Kidney epithelial cell (primary cell): ENCODE measurements at regions not wholly inside any gene's neighbourhood (a gene's known extent, or its start where the extent isn't known, plus 50 kb on each side); places are given as distances from the start of the nearest gene placed in this dataset.
"Not testable (repeated sequence)": the region's sequence is repeated elsewhere in the genome, so short reads cannot be mapped to it uniquely, and the experiment has no call there.

Experiments
- DNase-seq: peaks from one replicate; pipeline ENCODE4 v3.0.0-alpha.2; 2010; ENCODE audit warnings: low read depth
- H3K27me3 ChIP-seq: 2 replicates; pipeline ENCODE4 v1.6.0; 2011; ENCODE audit warnings: low read length; ENCODE audit not compliant: control insufficient read depth, insufficient read depth
- H3K36me3 ChIP-seq: 2 replicates; pipeline ENCODE4 v1.5.1; 2011; ENCODE audit warnings: low read length; ENCODE audit not compliant: control insufficient read depth, insufficient read depth
- H3K4me3 ChIP-seq: 2 replicates; pipeline ENCODE4 v1.5.1; 2011; ENCODE audit warnings: low read depth, mild to moderate bottlenecking, control low read depth, low read length
- TF ChIP-seq, protein P1 (sequence below): IDR thresholded peaks from 2 replicates; pipeline ENCODE4 v1.5.1; 2011; ENCODE audit warnings: mild to moderate bottlenecking, moderate library complexity, low read length, control low read depth, inconsistent platforms; ENCODE audit not compliant: insufficient read depth, poor library complexity, severe bottlenecking

DNA sequence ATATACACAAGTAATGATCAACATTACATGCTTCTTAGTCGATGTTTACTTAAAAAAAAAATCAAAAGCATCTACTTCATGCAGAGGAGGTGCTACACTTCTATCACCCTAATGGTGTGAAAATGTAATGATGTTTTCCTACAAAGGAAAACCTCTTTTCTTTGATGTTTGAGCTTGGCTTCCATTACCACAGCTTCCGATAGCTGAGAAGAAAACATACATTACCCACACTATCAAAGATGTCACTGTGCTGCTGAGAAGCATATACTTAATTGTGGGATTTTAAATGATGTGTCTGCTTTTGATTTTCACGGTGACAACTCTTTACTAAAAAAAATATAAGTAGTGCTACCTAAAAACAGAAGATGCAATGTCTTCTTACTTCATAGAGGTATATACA, 200.2 kb upstream of the PHF14 start:
- TF ChIP-seq, protein P1, sequence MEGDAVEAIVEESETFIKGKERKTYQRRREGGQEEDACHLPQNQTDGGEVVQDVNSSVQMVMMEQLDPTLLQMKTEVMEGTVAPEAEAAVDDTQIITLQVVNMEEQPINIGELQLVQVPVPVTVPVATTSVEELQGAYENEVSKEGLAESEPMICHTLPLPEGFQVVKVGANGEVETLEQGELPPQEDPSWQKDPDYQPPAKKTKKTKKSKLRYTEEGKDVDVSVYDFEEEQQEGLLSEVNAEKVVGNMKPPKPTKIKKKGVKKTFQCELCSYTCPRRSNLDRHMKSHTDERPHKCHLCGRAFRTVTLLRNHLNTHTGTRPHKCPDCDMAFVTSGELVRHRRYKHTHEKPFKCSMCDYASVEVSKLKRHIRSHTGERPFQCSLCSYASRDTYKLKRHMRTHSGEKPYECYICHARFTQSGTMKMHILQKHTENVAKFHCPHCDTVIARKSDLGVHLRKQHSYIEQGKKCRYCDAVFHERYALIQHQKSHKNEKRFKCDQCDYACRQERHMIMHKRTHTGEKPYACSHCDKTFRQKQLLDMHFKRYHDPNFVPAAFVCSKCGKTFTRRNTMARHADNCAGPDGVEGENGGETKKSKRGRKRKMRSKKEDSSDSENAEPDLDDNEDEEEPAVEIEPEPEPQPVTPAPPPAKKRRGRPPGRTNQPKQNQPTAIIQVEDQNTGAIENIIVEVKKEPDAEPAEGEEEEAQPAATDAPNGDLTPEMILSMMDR = no peak
- no peak for DNase-seq
- H3K27me3 ChIP-seq = no peaks in the 10 kb centered on the region
- no peaks in the 10 kb centered on the region for H3K36me3 ChIP-seq
- H3K4me3 ChIP-seq = no peak overlapping the region

DNA sequence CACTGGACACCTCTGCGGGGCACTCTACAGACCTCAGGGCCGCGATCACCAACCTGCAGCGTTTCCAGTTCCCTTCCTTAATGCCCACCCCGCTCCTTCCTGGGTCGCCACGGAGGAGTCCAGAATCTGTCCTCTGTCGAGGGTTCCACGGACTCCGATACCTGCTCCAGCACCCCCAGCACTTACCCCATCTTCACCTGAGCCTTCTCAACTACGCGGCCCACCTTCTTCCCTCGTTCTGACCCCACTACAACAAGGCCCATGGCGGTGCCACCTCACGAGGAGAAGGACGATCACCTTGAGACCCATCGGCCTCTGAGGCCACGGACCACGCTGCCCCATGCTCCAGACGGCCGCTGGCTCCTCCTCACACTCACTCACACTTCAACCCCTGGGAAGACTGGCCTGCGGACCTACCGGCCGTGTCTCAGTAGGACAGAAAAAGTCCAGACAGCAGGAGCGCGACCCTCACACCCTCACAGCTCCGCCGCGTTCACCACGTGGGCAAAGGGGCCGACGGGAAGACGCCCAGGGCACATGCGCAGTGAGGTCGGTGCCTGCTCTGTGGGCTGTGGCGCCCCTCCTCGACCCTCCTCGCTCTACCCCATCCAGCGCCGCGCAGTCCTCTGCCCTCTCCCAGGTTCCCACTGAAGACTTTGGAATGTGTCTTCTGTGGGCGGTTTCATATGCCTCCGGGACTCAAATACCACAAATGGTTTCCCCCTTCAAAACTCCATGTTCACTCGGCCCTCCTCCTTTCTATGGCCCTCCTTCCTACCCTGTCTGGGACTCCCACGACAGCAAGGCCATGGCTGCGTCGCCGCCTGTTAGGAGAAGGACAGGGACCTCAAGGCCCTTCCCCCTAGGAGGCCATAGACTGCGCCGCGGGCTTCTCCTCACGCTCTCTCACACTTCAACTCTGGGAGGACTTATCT, 193.9 kb upstream of the PHF14 start:
- Histone ChIP-seq H3K36me3 (no peaks in the 10 kb centered on the region), H3K4me3 (no peak overlapping the region), H3K27me3 (no peaks in the 10 kb centered on the region)
- DNase-seq = no peak
- TF ChIP-seq, protein P1 = no peak

DNA sequence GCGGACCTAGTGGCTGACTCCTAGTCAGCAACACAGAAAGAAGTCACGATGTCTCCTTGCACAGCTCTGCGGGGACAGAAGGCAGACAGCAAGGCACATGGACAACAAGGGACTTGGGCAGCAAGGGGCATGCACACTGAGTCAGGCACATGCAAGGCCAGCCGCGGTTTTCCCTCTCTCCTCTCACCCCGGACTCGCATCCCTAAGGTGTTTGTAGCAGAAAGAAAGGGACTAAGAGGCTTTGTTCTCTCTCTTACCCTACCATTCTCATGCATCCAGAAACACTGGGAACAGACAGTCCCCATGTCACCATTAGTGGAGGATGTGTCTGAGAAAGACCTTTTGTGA, 193.3 kb upstream of the PHF14 start:
- Histone ChIP-seq H3K36me3 (no peaks in the 10 kb centered on the region), H3K4me3 (no peak overlapping the region), H3K27me3 (no peaks in the 10 kb centered on the region)
- TF ChIP-seq, protein P1 = no peak
- no peak for DNase-seq

DNA sequence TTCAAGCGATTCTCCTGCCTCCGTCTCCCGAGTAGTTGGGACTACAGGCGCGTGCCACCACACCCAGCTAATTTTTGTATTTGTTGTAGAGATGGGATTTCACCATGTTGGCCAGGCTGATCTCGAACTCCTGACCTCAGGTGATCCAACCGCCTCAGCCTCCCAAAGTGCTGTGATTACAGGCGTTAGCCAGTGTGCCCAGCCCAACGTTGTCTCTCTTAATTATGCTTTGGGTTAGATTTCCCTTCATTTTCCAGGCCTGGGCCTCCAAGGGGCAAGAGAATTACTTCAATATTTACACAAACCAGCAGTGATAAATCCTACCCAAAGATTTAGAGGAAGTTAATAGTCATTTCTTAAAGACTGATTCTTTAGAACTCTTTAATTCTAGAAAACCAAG, 186.7 kb upstream of the PHF14 start:
- DNase-seq, H3K36me3 ChIP-seq, H3K27me3 ChIP-seq, H3K4me3 ChIP-seq: not testable (repeated sequence)

DNA sequence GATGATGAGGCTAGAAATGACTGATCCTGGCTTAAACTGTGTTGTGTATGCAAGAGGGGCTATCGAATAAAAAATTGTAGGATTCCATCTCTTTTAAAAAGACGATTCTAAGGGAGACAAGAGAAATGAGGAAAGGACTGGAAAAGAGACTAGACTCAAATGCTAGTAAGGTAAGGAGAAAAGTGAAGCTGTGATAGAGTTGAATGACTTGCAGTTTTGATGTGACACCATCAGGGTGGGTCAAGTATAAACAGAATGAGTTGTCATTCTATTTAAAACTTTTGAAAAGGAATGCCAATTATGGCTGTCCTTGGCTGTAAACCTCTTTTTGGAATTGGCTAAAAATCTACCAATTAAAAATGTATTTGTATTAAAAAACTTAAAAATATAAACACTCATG, 184.5 kb upstream of the PHF14 start:
- H3K36me3 ChIP-seq = no peaks in the 10 kb centered on the region
- H3K27me3 ChIP-seq = no peaks in the 10 kb centered on the region
- TF ChIP-seq, protein P1 = no peak
- no peak for DNase-seq
- H3K4me3 ChIP-seq = no peak overlapping the region

DNA sequence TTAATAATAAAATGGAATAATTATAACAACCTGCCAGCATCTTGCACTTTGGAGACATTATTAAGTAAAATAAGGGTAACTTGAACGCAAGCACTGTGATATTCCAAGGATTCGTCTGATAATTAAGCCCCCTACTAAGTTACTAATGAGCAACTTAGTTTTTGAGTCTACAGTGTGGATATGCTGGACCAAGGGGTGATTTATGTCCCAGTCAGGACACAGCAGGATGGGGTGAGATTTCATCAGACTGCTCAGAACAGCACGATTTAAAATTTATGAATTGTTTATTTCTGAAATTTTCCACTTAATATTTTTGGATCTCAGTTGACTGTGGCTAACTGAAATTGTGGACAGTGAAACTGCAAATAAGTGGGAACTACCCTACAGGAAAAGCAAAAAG, 182.8 kb upstream of the PHF14 start:
- Histone ChIP-seq H3K36me3 (no peaks in the 10 kb centered on the region), H3K4me3 (no peak overlapping the region), H3K27me3 (no peaks in the 10 kb centered on the region)
- DNase-seq = no peak
- TF ChIP-seq, protein P1 = no peak
